ENCODE measurements at regions not wholly inside any gene's neighbourhood (a gene's known extent, or its start where the extent isn't known, plus 50 kb on each side); places are given as distances from the start of the nearest gene placed in this dataset.
A peak's percentile ranks its signal among the peaks of the same experiment; 100 is the strongest.
"Not testable (repeated sequence)": the region's sequence is repeated elsewhere in the genome, so short reads cannot be mapped to it uniquely, and the experiment has no call there.

DNA sequence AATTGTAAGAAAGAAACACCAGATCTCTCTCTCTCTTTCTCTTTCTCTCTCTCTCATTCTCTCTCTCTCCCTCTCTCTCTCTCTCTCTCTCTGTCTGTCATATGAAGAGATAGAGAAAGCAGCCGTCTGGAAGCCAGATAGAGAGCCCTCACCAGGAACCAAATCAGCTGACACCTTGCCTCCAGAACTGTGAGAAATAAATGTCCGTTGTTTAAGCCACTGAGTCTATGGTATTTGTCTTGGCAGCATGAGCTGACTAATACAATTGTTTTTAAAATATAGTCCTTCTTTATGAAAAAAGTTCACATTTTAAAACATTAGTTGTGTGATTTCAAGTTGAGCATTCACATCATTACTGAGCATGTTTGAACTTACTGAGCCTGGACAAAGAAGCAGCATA is 275.6 kb downstream of the CETN3 start:
- DNase-seq: no peak

- DNase-seq: peak; percentile 8
These were observed 278.0 kb downstream of the CETN3 start for GRCh38 chr5:90131383-90132133.

DNA sequence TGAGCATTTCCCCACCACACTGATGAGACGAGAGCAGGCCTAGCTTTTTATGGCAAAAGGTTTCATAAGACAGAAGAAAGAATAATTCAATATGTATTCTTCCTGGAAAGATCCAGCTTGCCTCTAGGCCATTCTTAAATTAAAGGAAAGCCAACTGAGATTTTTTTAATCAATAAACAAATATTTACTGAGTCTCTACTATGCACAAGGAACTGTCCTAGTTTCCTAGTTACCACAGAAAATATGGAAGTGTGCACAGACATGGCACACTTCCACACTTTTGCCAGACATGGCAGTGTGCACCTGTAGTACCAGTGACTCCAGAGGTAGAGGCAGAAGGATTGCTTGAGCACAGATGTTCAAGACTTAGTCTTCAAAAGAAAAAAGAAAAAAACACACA is 281.0 kb downstream of the CETN3 start:
- no peak for DNase-seq

GRCh38 chr5:90119531-90119971 is 290.0 kb downstream of the CETN3 start:
- DNase-seq: no peak

DNA sequence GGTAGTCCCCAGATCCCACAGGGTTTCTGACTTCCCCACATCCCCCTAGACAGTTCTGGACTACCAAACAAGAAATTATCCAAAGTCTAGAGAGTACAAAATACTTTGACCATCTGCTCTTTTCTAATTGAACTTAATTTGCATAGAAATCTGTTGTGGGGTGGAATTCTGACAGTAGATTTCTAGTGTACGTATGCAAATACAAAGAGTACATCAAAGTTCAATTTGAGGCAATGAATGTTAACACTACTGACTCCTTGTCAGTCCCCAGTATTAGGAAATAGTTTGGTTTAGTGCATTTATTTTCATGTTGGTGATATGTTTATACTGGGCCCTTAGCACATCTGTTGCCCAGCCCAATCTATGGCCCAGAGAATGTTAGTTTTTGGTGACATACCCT is 292.6 kb downstream of the CETN3 start:
- DNase-seq: no peak

DNA sequence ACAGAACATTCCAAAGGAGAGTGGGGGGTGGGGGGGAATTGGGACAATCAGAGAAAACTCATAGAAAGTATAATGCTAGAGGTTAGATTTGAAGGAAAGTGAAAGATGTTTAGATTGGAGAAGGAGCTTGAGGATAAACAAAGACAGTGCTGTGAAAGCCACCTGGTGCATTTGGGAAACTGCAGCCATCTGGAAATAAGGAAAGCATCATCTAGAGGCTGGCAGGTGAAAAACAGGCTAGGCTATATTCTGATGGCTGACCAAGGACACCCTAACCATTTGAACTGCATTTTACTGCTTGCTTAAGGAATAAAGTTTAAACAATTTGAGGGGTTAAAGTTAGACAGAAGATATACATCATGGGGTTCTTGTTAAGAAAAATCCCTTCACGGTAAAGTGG is 296.4 kb downstream of the CETN3 start:
- DNase-seq: no peak

GRCh38 chr5:90112033-90112692 is 297.4 kb downstream of the CETN3 start:
- DNase-seq: no peak

DNA sequence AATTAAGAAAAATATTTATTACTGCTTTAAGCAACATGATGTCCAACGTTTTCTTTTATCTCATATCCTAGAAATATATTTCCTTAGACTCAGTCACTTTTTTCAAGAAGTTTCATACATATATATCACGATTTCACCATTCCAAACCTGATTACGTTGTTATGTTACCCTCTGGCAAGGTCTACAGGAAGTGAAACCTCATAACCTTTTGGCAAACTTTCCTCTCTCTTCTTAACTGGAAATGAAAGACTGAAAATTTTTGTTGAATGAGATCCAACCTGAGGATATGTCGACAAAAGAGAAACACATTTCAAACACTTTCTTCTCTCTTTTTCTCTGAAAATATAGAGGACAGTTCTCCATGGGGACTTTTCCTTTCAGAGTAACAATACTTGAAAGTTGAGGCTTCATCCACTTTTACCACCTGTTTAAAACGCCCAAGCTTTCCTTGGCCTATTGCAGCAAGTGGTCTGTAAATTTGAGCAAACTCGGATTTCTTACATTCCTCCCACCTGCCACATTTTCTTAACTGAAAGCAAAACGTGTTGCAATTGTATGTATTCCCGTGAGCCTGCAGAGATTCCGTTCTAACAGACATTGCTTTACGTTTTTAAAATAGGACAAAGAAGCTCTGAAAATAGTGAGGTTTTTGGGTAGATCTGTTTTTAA is 298.1 kb downstream of the CETN3 start:
- DNase-seq: no peak

DNA sequence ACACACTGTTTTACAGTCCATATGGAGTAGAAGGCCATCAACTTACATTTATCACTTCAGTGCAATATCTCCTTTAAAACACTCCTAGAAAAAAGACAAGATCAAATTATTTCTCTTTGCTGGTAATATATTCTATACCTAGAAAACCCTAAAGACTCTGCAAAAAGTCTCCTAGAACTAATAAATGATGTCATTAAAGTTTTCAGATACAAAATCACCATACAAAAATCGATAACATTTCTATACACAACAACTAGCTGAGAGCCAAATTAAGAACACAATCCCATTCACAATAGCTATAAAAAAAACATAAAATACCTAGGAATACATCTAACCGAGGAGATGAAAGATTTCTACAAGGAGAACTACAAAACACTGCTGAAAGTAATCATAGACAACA is 300.3 kb downstream of the CETN3 start:
- DNase-seq: no peak

GRCh38 chr5:90099099-90099498 is 310.5 kb downstream of the CETN3 start:
- no peak for DNase-seq

- no peak for DNase-seq
These were observed 312.5 kb downstream of the CETN3 start for GRCh38 chr5:90097082-90097477.

- DNase-seq: no peak
These were observed 313.0 kb downstream of the CETN3 start for GRCh38 chr5:90096415-90097081.

DNA sequence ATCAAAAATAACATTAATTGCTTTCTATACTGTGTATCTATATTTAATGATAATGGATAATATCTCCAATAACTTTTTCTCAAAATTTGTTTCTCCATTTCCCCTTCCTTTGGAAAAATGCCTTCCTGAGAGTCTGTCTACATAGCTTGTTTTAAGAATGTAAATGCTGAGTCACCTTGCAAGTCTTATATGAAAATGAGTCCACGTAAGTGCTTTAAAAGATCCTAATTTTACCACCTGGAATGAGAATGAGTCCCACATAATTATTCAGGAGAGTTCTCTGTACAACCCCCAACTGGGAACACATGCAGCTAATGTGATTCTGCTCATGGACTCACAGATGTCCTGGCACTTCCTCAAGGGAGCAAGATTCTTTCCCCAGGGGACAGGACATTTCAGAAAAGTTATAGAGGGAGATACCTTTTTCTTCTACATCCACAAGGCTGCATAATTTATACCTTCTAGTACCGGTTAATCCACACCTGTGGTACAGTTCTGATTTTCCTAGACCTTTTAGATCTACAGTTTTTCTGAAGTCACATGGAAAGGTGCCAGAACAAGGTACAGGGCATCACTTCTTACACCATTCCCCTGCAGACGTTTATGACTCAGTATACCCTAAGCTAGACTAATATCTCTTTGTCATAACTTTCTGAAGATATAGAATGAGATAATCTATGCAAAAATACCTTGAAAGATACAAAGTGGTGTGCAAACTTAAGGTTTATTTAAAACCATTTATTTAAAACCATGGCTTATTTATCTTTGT is 314.1 kb downstream of the CETN3 start:
- DNase-seq: no peak

DNA sequence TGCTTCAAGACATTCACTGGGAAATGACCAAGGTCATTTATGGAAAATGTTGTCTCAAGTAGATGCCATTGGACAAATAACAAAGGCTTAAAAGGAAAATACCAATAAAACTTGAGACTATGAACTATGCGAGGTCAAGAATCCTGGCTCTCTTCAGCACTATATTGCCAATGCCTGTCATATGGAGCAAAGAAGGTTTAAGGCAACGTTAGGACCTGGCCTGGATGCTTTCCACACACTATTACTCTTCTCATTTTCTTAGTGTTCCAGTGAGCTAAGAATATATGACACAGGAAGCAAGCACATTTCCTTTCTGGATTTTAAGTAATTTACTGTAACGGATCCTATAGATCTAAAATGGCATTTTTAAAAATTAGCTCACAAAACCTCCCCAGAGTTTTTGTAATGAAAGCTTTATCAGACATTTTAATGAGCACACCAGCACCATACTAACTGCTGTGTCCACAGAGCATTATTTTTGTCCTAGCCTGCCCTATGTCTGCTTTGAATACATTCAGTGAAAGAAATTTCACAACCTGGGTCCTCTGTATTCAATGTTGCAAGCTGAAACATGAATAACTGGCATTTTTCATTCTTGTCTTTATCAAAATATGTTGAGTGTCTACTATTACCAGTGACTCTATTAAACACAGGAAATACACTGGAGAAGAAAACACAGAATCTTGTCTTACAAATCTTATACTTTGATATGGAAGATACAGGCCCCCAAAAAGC is 315.6 kb downstream of the CETN3 start:
- peak; percentile 55 for DNase-seq

DNA sequence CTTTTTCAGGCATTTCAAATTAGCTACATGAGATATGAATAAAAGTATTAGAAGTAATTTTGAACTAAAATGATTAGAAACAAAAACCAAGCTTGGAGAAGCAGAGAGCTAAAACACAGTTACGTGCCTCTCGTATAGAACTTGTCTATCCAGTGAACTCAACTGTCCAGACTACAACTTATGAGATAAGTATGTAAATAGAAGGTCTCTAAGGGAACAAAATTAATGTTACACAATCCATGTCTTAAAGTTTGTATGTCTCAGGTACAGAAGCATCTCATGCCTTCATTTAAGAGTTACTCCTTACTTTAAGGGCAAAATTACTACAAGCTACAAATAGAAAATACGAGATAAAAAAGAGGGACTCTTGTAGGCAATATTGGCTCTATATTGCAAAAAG is 316.8 kb downstream of the CETN3 start:
- no peak for DNase-seq

- no peak for DNase-seq
These were observed 325.2 kb downstream of the CETN3 start for GRCh38 chr5:90084342-90084741.

GRCh38 chr5:90073026-90073570 is 336.5 kb downstream of the CETN3 start:
- not testable (repeated sequence) for DNase-seq

DNA sequence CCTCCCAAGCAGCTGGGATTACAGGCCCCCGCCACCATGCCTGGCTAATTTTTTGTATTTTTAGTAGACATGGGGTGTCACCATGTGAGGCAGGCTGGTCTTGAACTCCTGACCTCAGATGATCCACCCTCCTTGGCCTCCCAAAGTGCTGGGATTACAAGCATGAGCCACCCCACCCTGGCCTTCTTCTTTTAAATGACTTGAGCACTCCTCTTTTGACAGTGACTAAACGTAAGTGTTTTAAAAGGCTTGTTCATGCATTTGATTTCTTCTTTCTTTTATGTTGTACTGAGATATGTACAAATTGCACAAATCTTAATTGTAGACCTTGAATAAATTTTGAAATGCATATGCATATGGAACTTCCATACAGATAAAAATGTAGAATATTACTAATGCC is 337.9 kb downstream of the CETN3 start:
- DNase-seq: no peak

DNA sequence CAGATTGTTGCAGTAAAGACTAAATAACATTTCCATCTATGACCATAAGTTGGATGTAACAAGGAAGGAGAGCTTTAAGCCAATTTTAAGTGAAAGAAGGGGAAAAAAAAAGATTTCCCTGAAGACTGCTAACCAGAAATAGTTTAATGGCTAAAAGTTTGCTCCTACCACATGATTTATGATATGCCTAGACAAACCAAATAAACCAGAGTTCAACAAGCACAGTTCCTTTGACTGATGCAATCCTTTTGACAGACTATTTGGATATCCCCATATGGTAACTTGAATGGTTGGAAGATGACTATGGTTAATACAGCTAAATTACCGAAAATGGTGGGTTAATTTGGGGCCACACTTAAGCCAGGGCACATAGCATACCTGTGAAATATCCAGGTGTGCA is 338.5 kb downstream of the CETN3 start:
- DNase-seq: no peak

DNA sequence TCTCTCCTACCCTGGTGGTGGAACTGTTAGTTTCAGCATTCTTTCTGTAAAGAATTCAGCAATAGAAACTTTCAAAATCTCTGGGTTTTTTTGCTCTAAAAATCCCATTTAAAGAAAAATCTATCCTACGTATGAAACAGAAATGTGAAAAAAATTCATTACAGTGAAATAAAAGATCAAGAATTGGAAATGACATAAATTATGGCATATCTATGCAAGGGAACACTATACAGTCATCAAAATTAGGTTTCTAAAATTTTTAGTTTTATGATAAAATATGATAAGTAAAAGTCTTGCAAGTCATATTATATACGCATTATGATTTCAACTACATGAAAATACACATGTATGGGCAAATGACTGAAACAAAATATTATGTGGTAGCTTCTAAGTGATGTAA is 342.6 kb downstream of the CETN3 start:
- DNase-seq: no peak

All from renal pelvis (tissue), 1 donor.